Caki2 (cell line): ENCODE measurements at regions not wholly inside any gene's neighbourhood (a gene's known extent, or its start where the extent isn't known, plus 50 kb on each side); places are given as distances from the start of the nearest gene placed in this dataset.
"Not testable (repeated sequence)": the region's sequence is repeated elsewhere in the genome, so short reads cannot be mapped to it uniquely, and the experiment has no call there.

Experiments used
- DNase-seq: peaks from one replicate; pipeline ENCODE4 v3.0.0-alpha.2; 2015; ENCODE audit warnings: low read depth
- in situ Hi-C: cut with HindIII; loops from 2 replicates; pipeline ENCODE4 v1.10.0; 2016; ENCODE audit warnings: low sequenced_read_pairs, low pct_unique_long_range_greater_than_20kb, mixed read lengths

DNA sequence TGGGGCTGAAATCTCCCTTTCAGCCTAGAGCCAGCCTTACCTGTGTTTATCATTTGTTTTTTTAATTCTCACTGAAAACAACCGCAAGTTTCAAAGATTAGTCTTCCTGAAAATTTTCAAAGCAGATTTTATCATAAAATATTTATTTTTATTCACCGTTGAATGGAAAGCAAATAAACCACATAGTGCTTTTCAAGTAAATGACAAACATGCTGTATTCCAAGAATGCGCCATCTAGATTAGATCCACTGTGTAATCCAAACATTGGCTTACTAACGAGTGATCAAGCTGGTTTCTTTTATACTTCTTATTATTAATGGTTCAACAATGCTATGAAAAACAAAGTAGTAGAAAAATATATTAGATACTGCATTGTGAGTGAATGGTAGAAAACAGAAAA is 1176.2 kb upstream of the IGFBP7 start:
- DNase-seq: no peak
- in situ Hi-C loops: no loop called here

DNA sequence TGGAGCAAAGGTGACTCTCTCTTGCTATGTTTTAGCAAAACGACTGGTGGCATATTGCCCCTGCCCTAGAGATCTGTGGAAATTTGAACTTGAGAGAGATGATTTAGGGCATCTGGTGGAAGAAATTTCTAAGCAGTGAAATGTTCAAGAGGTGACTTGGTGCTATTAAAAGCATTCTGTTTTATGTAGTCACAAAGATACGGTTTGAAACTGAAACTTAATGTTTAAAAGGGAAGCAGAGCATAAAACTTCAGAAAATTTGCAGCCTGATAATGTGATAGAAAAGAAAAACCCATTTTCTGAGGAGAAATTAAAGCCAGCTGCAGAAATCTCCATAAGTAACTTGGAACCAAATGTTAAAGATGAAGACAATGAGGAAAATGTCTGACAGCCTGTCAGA is 1170.7 kb upstream of the IGFBP7 start:
- DNase-seq, in situ Hi-C loops: not testable (repeated sequence)

DNA sequence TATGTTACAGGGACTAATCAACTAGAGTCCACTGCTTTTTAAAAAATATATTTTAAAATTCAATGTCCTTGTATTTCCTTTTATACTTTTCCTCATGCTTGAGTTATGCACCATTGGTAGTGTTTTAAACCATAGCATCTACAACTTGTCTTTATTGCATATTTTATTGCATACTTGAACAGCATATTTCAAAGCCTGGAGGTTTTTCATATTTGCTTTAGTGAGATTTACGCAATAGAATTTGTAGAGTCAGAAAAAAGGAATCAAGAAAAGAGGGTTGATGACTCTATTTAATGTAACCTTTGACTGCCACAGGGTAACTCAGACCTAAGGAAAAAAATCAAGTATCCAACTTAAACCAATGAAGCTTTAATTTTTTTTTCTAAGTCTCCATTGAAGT is 1165.7 kb upstream of the IGFBP7 start:
- DNase-seq: no peak
- in situ Hi-C loops: no loop called here

DNA sequence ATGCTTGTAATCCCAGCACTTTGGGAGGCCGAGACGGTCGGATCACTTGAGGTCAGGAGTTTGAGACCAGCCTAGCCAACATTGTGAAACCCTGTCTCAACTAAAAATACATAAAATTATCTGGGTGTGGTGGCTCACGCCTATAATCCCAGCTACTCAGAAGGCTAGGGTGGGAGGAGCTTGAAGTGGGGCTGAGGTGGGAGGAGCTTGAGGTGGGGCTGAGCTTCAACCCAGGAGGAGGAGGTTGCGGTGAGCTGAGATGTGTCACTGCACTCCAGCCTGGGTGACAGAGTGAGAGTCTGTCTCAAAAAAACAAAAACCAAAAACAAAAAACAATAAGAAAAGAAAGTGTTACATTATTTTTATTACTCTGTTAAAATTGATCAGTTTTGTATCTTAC is 1164.4 kb upstream of the IGFBP7 start:
- peak; percentile 0 for DNase-seq

DNA sequence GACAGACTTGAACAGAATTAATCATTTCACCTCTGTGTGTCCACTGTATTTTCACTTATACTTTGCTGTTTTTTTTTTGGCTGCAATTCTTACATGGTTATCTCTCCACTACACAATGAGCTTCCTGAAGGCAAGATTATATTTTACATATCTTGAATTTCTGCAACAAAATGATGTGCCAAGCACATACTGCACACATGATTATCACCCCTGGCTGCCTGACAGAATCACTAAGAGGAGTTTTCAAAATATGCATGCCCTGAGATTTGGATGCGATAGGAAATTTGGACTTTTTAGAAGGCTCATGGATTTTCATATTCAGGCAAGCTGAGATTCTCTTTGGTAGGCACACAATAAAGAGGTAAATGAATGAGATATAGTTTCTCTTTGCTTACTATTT is 1162.1 kb upstream of the IGFBP7 start:
- no peak for DNase-seq
- in situ Hi-C loops: no loop called here

More for the DNA sequence above, 1164.4 kb upstream of the IGFBP7 start:
- in situ Hi-C loops: no loop called here

DNA sequence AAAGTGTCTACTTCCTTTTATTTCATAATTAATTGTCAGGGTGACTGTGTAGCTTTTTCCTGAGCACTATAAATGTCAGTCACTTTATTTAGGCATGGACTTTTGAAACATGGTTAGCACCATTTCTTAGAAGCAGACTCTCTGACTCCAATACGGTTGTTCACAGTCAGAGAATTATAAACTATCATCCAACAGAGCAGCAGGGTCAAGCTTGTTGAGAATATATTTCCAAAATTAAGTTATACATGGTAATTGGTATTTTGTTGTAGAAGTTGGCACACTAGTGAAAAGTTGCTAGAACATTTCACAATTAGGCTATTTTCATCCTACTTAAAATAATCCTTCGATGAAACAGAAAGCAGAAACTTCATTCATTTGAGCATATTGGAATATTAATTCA is 1155.5 kb upstream of the IGFBP7 start:
- in situ Hi-C loops: no loop called here
- no peak for DNase-seq

DNA sequence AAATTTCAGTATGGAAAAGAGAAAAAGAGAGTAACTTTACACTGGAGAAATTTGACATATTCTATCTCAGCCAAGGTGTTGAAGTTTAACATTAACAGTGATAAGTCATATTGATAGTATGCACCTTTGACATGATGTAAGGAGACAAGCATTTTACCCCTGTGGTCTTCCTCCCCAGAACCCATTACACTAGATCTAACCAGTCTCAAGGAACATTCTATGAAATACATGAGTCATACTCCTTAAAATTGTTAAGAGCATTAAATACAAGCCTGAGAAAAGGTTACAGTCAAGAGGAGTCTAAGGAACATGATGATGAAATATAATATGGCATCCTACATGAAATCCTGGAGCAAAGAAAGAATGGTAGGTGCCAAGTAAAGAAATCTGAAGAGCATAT is 1151.3 kb upstream of the IGFBP7 start:
- DNase-seq: no peak
- in situ Hi-C loops: no loop called here

DNA sequence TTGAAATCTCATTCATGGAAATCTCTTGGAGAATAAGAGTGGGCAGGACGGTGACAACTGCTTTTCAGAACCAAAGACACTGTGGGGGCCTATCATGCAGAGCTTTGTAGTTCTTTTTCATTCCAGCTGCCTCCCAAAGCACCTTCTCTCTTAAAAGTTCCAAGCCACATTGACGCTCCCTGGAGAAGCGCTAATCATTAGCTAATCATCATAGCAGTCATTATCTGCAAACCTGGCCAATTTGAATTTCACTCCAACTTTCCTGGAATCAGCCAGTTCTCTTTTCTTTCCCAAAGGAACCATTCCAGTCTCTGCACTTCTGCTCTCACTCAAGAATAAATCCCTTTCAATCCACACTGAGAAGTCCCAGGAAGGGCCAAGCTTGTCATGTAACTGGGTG is 1144.1 kb upstream of the IGFBP7 start:
- DNase-seq: no peak
- in situ Hi-C loops: no loop called here

DNA sequence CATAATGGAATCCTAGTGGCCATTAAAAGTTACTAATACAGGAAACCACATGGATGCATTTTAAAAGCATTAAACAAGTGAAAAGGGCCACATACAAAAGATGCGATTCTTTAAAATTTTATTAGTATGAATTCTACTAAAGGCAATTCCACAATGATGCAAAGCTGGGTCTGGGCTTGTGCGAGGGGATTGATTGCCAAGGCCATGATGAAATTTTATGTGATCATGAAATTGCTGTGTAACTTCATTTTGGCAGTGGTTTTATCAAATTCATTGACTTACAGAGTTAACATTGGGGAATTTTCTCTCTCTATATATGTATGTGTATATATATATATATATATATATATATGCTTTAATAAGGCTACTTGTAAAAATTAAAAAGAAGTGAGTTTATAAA is 1142.5 kb upstream of the IGFBP7 start:
- in situ Hi-C loops: no loop called here

DNA sequence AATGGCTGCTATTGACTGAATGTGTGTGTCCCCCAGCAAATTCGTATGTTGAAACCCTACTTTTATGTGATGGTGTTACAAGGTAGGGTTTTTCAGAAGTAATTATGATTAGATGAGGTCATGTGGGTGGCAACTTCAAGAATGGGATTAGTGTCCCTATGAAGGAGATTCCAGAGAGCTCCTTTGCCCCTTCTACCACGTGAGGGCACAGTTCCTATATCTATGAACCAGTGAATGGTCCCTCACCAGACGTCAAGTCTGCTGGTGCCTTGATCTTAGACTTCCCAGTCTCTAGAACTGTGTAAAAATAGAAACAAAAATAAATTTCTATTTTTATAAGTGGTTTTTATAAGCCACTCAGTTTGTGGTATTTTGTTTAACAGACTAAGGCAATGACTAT is 1137.6 kb upstream of the IGFBP7 start:
- in situ Hi-C loops: no loop called here
- no peak for DNase-seq

More for the DNA sequence above, 1142.5 kb upstream of the IGFBP7 start:
- DNase-seq: no peak

DNA sequence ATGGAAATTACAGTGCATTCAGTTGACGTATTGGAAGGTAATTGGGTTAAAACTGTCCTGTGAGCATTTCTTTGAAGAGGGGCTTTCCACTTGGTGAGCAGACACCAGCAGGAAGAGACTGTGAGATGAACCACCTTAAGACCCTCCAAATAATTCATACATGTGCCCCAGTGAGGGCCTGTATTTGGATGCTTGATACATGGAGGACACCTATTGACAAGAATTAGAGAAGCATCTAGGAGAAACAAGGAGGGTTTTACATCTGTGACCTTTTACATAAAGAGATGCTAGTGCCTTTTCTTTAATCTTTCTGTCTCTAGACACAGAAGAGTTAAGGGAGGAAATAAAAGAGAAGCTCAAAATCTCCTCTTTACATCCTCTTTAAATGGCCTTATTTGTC is 1115.3 kb upstream of the IGFBP7 start:
- no peak for DNase-seq
- in situ Hi-C loops: no loop called here

DNA sequence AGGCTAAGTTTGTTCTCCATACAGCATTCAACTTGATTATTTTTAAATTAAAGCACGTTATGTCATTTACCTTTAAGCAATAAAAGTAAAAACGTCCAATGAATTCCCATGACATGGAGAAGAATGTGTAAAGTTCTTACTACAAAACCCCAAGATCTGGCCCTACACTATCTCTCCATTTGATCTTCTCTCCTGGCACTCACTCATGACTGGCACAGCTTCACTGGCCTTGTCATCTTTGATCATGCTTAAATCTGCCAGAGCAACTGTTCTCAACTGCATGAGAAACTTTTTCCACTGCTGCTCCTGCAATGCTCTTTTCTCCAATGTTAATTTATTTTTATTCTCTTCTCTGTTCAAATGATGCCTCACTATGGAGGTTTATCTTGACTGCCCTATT is 1109.0 kb upstream of the IGFBP7 start:
- no peak for DNase-seq
- in situ Hi-C loops: no loop called here

DNA sequence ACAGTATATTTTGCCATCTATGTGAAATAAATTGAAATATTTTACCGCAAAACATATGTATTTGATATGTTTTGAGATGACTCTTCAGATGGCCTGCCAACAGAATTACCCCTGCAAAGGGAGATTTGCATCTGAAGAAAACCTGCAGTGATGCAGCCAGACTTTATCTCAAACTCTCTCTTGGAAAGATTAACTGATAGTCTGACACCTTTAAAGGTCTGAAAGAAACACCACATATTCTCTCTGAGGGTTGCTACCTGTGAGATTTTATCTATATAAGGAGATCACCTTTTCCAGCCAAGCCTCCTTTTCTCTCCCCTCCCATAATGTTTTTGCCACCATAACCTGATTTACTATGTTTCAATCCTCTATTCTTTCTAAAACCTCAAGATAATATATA is 1106.3 kb upstream of the IGFBP7 start:
- no peak for DNase-seq
- in situ Hi-C loops: no loop called here

DNA sequence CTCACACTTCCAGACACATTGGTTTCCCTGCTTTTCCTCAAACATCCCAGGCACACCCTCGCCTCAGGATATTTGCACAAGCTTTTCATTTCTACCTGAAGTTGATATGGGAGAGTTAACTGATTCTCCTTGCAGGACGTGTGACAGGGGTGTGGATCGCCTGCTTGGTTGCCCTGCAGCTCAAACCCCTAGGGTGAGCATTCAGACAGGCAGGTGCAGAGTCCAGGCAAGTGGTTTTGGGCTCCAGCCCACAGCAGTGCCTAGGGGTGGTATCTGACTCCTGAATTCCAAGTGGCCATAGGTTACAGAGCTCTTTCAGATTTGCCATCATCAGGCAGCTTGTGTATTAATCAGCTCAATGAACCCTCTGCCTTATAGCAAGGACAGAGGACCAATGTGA is 1104.2 kb upstream of the IGFBP7 start:
- in situ Hi-C loops: no loop called here

DNA sequence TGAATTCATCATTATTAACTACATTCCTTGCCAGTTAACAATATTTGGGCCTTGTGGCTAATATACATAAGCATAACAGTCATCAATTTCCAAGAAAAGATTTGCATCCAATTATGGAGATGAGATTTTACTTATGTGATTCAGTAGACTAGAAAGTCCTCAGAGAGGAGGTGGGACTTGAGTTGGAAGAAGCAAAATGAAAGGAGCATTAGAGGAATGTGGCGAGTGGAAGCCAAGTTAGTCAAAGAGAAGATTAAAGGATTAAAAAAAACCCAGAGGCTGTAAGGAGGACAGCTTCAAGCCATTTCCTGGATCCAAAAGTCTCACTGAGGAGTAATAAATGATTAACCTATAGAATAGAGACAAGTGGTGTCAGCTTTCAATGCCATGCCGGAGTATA is 1099.4 kb upstream of the IGFBP7 start:
- no peak for DNase-seq
- in situ Hi-C loops: no loop called here

More for the DNA sequence above, 1104.2 kb upstream of the IGFBP7 start:
- DNase-seq: no peak

DNA sequence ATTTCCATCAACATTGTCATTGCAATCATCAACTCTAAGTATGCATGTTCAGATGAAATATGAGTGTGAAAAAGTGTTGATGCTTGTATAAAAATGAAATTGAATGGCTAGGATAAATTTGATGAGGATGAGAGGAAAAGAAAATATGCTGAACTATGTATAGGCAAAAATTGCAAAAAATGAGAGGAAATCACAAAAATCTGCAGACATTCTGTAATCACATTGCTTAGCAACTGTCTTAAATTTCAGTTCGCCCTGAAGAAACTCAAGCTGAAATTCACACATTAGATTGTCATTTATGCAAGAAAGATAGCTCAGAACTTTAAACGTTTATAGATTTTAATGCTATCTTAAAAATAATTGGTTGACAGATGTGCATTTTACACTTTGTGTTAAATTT is 1098.8 kb upstream of the IGFBP7 start:
- no peak for DNase-seq
- in situ Hi-C loops: no loop called here

DNA sequence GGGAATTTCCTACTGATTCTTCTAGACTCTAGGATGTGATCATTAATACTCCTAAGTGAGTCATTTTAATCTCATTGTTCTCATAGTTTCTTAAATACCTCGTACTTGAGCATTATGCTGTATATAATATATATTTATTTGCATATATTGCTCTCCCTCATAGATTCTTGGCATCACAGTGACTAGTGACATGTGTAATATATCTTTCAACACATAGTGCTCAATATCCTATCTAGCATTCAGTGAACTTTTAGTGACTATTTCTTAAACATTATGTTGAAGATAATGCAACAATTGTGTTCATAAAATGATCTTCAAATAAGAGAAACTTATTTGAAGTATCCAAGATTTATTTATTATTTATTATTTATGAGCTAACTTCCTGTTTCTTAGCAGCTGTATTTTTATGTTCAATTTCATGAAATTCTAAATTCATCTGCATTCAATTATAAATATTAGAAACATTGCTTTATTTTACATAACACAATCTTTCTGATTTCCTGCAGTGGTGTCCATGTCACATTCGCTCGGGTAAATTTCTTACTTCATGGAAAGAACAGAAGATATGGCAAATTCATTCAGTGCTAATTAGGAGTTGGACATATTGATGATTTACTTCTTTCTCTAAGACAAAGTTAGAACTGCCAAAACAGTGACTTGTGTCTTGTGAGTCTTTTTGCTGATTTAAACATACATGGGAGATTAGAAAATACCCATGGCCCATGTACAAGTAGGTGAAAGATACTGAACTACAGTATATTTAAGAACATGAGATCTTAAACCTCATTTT is 1095.5 kb upstream of the IGFBP7 start:
- in situ Hi-C loops: no loop called here
- no peak for DNase-seq

DNA sequence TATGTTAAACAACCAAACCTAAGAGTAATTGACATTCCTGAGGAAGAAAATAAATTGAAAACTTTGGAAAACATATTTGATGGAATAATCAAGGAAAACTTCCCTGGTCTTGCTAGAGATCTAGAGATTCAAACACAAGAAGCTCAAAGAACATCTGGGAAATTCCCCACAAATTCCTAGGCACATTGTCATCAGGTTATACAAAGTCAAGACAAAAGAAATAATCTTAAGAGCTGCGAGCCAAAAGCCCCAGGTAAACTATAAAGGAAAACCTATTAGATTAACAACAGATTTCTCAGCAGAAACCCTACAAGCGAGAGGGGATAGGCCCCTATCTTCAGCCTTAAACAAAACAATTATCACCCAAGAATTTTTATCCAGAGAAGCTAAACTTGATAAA is 1082.0 kb upstream of the IGFBP7 start:
- DNase-seq: no peak
- in situ Hi-C loops: no loop called here

DNA sequence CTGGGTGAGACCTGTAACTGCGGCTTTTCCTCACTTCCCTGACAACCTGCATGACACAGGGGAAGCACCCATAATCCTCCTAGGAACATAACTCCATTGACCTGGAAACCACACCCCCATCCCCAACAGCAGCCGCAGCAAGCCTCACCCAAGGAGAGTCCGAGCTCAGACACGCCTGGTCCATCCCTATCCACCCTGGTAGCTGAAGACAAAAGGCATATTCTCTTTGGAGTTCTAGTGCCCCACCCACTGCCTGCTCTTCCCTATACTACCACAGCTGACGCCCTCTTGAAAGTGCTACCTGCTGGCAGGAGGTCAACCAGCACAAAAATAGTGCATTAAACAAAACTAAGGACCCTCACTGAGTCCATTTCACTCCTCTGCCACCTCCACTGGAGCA is 1080.9 kb upstream of the IGFBP7 start:
- in situ Hi-C loops: no loop called here
- no peak for DNase-seq

DNA sequence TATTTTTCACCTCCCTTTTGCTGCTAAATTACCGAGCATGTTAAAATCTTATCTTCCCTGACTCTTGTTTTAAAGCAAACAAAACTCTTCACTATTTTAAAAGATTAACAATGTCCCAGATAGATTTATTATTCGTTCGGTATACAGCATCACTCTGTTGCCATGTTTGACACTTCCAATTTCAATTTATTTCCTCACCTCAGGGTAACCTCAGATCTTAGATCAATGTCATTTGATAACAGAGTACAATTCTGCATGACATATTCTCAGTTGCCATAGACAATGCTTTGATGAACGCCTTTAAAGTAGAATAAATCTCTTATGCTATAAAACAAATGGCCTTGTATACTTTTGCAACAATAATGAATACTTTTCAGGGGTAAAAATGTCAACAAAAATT is 1078.1 kb upstream of the IGFBP7 start:
- no peak for DNase-seq
- in situ Hi-C loops: no loop called here
